Globus pallidus (tissue), 1 donor: ENCODE measurements at regions not wholly inside any gene's neighbourhood (a gene's known extent, or its start where the extent isn't known, plus 50 kb on each side); places are given as distances from the start of the nearest gene placed in this dataset.

Experiments used
- DNase-seq: peaks from one replicate; pipeline ENCODE4 v3.0.0-alpha.2; 2015; ENCODE audit warnings: low spot score

DNA sequence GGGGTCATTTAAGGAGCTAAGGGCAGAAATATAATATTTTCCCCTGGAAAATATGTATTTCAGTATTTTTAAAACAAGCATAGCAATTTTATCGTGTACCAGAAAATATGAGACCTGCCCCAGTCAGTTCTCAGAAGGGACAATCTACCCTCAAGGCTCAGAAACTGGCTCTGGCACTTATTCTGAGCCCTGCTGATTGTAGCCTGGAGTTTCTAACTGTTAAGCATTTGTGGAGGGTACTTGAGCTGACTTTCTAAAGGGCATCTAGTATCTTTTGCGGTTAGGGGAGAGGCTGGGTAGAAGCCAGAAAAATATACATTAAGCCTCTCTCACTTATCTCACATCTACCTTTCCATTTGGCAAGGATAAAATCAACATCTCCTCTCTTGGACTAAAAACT is 71.3 kb upstream of the FSHB start:
- no peak for DNase-seq

DNA sequence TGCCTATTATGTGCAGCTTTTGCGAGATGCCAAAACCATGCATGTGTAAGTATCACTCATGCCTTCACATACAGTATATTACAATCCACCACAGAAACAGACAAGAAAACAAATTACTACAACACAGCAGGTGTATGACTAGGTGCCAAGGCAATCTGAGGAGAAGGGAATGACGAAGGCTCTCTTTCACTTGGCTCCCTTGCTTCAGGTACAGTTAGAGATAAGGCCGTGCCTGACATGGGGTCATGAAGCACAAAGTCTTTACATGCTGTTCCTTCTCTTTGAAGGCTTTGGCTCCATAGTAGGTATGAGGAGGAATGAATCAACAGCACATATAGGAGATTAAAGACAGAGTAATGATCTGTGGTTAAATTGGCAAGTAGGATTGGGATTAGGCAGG is 65.2 kb upstream of the FSHB start:
- no peak for DNase-seq

DNA sequence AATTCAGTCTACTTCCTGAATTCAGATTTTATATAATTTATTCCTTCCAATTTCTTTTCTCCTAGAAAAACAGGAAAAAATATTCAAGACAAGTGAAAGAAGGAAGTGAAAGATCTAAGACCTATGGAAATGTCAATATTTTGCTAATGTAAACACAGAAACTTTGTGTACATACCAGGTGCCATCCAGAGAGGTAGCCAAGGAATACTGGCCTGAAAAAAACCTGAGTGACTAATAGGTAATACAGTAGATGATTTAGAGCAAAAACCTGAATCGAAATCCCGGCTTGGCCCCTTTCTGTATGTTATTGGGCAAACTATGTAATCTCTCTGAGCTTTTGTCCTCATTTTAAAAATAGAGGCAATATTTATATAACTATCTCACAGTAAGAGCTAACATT is 59.2 kb upstream of the FSHB start:
- DNase-seq = no peak

DNA sequence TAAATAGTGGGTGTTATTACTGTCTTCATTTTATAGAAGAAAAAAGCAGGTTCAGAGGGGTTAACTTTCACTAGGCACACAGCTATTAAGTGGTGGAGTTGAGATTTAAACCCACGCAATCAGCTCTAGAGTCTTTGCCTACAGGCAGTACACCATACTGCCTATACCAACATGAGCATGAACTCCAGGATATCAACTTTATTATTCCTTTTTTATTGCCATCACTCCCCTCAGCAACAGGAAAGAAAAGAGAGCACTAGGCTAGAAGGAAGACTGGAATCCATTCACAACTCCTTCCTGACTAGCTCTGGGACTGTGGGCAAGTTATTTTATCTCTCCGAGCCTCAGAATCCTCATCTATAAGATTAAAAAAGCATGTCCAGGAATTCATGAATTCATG is 58.7 kb upstream of the FSHB start:
- DNase-seq = no peak

GRCh38 chr11:30172883-30173311 is 57.9 kb upstream of the FSHB start:
- no peak for DNase-seq

DNA sequence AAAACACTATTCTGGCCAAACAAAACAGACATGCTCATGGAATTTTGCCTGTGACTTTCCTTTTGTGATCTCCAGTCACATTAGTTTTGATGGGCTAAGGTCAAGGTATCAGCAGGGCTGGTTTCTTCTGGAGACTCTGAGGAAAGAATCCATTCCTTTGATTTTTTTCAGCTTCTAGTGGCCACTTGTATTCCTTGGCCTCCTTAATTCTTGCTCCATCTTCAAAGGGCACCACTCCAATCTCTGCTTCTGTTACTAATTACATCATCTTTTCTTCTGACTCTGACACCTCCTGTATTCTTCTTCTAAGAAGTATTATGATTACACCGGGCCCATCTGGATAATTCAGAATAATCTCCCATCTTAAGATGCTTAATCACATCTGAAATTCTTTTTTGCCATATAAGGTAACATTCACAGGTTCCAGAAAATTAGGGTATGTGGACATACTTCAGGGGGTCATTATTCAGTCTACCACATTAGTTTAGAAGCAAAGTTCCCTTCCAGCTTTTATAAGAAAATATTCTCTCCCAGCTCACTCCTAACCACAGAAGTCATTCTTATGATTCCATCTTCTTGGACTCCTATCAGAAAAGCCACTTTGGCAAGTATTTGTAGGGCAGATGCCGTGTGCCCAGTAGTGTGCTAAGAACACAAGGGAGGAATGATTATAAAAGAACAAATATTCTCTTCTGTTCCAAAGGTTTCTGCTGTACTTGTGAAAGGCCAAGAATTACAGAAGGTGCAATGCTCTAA is 56.4 kb upstream of the FSHB start:
- no peak for DNase-seq
